GM19025 (cell line): ENCODE measurements at regions not wholly inside any gene's neighbourhood (a gene's known extent, or its start where the extent isn't known, plus 50 kb on each side); places are given as distances from the start of the nearest gene placed in this dataset.
"Not testable (repeated sequence)": the region's sequence is repeated elsewhere in the genome, so short reads cannot be mapped to it uniquely, and the experiment has no call there.

Experiments used
- ATAC-seq: cut with Tn5 transposase; IDR thresholded peaks from one replicate; pipeline ENCODE4 v1.9.1; 2021; ENCODE audit warnings: mild to moderate bottlenecking, low read depth, moderate library complexity; ENCODE audit not compliant: unreplicated experiment

DNA sequence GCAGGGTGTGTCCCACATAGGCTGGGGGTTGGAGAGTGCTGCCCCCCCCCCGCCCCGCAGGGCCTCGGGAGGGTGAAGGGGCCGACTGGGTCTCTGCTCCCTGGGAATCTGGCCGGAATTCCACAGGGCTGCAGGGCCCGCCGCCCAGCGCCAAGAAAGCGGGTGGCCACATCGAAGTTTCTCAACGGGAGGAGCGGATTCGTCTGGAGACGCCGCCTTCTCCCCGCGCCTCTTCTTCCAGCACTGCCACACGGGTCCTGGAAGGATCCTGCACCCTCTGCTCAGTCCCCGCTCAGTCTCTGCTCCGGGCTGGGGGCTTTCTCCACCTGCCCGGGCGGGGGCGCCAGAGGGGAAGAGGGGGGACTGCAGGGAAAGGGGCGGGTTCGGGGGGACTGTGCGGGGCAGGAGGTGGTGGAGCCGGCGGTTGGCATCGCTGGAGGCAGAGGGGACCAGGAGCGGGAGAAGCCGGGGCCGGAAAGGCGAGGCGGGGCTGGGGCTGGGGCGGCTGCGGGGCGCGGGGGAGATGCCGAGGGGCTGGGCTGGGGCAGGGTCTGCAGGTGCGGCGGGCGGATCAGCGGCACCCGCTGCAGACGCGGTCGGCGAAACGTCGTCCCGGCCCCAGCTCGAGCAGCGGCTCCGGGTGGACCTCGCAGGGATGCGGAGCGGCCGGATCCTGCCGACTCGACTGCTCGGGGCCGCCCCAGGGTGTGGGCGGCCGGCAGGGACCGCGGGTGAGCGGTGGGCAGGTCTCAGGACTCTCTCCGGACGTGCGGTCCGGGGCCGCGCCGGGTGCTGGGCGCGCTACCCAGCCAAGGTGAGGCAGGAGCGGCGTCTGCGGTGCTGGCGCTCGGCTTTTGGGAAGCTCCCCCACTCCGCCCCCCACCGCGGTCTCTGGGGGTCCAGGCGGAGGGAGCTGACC, 811.4 kb upstream of the TMEM132C start:
- no peak for ATAC-seq

GRCh38 chr12:127457726-127458125, 809.2 kb upstream of the TMEM132C start:
- no peak for ATAC-seq

DNA sequence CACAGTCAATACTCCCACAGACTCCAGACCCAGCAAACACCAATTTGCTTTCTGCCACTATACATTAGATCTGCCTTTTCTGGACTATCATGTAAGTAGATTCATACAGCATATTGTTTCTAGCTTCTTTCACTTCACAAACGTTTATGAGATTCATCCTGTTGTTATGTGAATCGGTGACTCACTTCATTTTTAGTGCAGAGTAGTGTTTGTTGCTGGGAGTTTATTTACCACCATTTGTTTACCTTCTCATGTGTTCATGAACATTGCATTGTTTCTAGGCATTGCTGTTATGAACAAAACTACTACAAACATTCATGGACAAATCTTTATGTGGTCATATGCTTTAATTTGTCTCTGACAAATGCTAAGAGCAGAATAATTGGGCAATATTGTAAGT, 807.8 kb upstream of the TMEM132C start:
- no peak for ATAC-seq

GRCh38 chr12:127459687-127460086, 807.3 kb upstream of the TMEM132C start:
- no peak for ATAC-seq

GRCh38 chr12:127463237-127463636, 803.7 kb upstream of the TMEM132C start:
- ATAC-seq, result no peak

GRCh38 chr12:127469331-127469730, 797.6 kb upstream of the TMEM132C start:
- ATAC-seq, result no peak

DNA sequence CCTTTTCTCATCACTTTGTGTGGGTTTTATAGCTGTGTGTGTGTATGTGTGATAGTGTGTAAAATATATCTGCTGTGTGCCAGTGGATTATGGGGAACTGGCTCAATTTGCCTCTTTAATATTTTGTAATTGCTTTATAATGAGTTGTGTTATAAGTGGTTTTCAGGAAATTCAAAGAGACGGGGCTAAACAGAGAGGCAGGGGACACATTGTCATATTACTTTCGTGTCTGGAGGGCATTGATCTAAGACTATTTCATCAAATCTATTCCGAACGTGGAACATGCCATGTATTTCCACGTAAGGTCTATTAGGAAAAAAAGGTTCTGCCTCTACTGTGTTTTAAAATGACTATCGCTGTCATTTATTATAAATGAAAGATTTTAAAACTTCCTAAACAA, 793.2 kb upstream of the TMEM132C start:
- no peak for ATAC-seq

DNA sequence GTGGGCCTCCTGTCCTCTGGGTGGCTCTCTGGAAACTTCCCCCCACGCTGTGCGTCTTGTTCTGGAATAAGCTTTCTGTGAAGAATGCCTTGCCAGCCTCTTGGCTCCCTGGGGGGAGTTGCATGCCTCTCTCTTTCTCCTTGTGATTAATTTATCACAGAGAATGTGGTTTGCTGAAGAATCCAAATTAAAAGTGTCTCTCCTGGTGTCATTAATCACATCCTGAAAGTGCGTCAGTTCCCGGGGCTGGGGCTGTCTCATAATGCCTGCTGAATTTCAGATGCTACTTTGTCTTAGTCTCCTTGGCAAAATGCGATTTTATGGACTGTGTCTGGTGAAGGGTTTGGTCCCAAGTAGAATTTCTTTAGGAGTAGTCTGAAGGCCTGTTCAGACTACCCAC, 787.7 kb upstream of the TMEM132C start:
- no peak for ATAC-seq

DNA sequence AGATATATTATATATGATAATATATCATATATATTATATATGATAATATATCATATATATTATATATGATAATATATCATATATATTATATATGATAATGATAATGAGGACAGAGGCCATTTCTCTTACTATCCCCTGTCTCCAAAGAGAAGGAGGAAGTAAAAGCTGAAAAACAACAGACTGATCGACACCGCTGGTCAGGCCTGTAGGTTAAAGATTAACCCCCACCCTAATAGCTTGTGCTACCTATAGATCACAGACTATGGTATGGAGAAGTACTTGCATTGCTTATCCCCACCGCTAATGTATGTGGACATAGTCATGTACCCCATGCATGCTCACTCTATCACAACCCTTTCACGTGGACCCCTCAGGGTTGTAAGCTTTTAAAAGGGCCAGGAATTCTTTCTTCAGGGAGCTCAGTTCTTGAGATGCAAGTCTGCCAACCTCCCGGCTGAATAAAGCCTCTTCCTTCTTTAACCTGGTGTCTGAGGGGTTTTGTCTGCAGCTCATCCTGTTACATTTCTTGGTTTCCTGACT, 786.1 kb upstream of the TMEM132C start:
- no peak for ATAC-seq

GRCh38 chr12:127482950-127483349, 784.0 kb upstream of the TMEM132C start:
- no peak for ATAC-seq

GRCh38 chr12:127485528-127485927, 781.4 kb upstream of the TMEM132C start:
- no peak for ATAC-seq

GRCh38 chr12:127487031-127487430, 779.9 kb upstream of the TMEM132C start:
- no peak for ATAC-seq

DNA sequence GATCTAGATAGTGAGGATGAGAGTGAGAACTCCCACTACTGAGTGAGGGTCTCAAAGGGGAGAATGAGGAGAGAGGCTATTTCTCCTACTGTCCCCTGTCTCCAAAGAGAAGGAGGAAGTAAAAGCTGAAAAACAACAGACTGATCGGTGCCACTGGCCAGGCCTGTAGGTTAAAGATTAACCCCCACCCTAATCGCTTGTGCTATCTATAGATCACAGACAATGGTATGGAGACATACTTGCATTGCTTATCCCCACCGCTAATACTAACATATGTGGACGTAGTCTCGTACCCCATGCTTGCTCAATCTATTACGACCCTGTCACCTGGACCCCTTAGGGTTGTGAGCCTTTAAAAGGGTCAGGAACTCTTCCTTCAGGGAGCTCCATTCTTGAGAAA, 777.9 kb upstream of the TMEM132C start:
- no peak for ATAC-seq

- ATAC-seq, result no peak
These were observed 771.7 kb upstream of the TMEM132C start for GRCh38 chr12:127494961-127495915.

- no peak for ATAC-seq
These were observed 770.7 kb upstream of the TMEM132C start for GRCh38 chr12:127496255-127496654.

DNA sequence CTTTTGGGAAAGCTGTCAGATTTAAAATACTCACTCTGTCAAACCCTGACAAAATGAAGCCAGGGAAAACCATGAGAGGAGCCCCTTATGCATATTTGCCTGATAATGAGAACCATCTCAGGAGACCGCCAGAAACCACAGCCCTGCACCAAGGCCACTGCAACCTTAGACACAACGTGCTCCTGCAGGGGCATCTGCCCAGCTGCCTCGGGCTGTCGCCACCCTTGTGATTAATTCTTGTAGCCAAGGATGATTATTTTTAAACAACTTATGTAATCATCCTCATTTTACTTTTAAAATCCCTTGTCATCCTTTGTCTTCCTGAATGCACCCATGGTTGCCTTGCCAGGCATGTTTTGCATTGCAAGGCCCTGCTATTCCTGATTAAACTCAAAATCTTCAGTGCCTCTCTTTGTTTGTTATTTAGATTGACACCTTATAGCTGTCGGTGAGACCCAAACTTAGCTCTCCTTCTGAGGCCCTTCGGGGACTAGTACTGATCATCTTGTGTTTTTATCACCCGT, 766.4 kb upstream of the TMEM132C start:
- no peak for ATAC-seq

DNA sequence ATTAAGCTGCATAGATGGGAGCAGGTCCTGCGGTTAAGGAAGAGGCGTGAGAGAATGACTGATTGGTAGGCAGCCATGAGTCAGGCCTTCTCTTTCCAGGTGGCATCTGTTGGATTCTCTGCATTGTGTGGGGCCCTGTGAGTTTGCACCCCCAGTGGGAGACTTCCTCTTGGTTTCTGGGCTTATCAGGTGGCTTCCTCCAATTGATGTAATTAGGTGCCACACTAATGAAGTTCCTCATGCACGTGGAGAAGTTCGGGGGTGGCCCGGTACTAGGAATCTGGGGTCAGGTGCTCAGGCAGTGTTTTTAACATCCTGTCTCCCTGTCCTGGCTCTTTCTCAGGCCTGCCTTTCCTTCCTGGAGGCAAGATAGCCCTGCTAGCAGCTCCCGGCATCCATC, 765.1 kb upstream of the TMEM132C start:
- ATAC-seq, result no peak

DNA sequence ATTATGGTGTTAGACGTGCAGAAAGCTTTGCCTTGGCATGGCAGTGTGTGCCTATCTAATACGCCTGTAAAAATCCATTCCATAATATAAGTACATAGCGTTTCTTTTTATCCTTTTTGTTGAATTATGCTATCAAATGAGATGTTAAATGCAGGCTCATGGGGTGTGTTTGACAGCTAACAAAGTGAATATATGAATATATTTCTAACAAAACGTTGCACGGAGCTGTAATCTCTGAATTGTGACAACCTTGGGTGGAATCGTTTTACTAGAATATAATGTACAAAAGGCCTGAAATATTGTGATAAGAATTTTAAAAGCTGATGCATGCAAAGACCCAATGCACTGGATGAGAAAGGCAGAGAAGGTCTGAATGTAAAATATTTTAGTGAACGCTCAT, 763.7 kb upstream of the TMEM132C start:
- ATAC-seq, result no peak

DNA sequence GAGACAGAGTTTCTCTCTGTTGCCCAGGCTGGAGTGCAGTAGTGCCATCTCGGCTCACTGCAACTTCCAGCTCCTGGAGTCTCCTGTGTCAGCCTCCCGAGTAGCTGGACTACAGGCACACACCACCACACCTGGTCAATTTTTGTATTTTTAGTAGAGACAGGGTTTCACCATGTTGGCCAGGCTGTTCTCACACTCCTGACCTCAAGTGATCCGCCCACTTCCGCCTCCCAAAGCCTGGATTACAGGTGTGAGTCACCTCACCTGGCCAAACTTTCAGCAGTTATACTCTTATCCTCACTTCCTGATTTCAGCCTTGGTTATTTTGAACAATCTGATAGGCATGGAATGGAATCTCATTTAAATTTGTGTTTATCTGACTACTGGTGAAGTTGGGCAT, 763.0 kb upstream of the TMEM132C start:
- not testable (repeated sequence) for ATAC-seq

GRCh38 chr12:127504874-127505273, 762.1 kb upstream of the TMEM132C start:
- ATAC-seq, result no peak

GRCh38 chr12:127507341-127507740, 759.6 kb upstream of the TMEM132C start:
- no peak for ATAC-seq
